Right atrium auricular region (tissue), 2 donors: ENCODE measurements at regions not wholly inside any gene's neighbourhood (a gene's known extent, or its start where the extent isn't known, plus 50 kb on each side); places are given as distances from the start of the nearest gene placed in this dataset.

Experiments
- DNase-seq: peaks from one replicate; pipeline ENCODE4 v3.0.0-alpha.2; 2019; ENCODE audit warnings: low spot score
- H3K27ac ChIP-seq, 2 donors: fragments of 200-600 bp; sonication (generic); 1 replicate in 1 of 2; 2 replicates in 1 of 2; pipeline ENCODE4 v1.5.1; 2016 to 2019
- H3K27me3 ChIP-seq, 2 donors: fragments of 200-600 bp; sonication (generic); one replicate each; pipeline versions ENCODE4 v1.5.1 to v1.6.0; 2017 to 2019
- H3K36me3 ChIP-seq: fragments of 200-600 bp; sonication (generic); one replicate; pipeline ENCODE4 v1.5.1; 2016
- H3K4me1 ChIP-seq, 2 donors: fragments of 200-600 bp; sonication (generic); one replicate each; pipeline versions ENCODE4 v1.5.1 to v1.6.0; 2017 to 2019
- H3K4me3 ChIP-seq, 2 donors: fragments of 200-600 bp; sonication (generic); 1 replicate in 1 of 2; 2 replicates in 1 of 2; pipeline ENCODE4 v1.5.1; 2017 to 2019; ENCODE audit warnings: mild to moderate bottlenecking in 1 of 2, moderate library complexity in 1 of 2
- H3K9me3 ChIP-seq, 2 donors: fragments of 200-600 bp; sonication (generic); one replicate each; pipeline ENCODE4 v1.5.1; 2019
- TF ChIP-seq, protein P1 (sequence below), 2 donors: fragments of 200-600 bp; sonication (generic); IDR thresholded peaks; one replicate each; pipeline ENCODE4 v1.5.1; 2019; ENCODE audit warnings: antibody characterized with exemption in 2 of 2

DNA sequence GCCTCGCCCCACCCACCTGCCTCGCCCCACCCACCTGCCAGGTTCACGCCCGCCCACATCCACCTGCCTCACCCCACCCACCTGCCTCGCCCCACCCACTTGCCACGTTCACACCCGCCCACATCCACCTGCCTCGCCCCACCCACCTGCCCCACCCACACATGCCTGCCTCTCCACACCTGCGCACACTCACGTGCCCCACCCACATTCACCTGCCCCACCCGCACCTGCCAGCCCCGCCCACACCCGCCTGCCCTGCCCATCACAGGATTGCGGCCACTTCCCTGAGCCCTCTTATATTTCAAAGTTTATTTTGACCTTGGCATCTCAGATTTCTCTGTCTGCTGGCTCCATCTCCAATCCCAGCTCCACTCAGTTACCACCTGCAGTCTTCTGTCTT is 217.5 kb upstream of the SOX11 start:
- Histone ChIP-seq H3K27ac (no peak overlapping the region), H3K36me3 (no peaks in the 10 kb centered on the region), H3K4me1 (no peaks in the 10 kb centered on the region), H3K9me3 (no peaks in the 10 kb centered on the region), H3K4me3 (no peak overlapping the region), H3K27me3 (no peaks in the 10 kb centered on the region)
- TF ChIP-seq, protein P1, sequence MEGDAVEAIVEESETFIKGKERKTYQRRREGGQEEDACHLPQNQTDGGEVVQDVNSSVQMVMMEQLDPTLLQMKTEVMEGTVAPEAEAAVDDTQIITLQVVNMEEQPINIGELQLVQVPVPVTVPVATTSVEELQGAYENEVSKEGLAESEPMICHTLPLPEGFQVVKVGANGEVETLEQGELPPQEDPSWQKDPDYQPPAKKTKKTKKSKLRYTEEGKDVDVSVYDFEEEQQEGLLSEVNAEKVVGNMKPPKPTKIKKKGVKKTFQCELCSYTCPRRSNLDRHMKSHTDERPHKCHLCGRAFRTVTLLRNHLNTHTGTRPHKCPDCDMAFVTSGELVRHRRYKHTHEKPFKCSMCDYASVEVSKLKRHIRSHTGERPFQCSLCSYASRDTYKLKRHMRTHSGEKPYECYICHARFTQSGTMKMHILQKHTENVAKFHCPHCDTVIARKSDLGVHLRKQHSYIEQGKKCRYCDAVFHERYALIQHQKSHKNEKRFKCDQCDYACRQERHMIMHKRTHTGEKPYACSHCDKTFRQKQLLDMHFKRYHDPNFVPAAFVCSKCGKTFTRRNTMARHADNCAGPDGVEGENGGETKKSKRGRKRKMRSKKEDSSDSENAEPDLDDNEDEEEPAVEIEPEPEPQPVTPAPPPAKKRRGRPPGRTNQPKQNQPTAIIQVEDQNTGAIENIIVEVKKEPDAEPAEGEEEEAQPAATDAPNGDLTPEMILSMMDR (IDR thresholded peaks at IDR 0.05), result no peak
- no peak for DNase-seq

DNA sequence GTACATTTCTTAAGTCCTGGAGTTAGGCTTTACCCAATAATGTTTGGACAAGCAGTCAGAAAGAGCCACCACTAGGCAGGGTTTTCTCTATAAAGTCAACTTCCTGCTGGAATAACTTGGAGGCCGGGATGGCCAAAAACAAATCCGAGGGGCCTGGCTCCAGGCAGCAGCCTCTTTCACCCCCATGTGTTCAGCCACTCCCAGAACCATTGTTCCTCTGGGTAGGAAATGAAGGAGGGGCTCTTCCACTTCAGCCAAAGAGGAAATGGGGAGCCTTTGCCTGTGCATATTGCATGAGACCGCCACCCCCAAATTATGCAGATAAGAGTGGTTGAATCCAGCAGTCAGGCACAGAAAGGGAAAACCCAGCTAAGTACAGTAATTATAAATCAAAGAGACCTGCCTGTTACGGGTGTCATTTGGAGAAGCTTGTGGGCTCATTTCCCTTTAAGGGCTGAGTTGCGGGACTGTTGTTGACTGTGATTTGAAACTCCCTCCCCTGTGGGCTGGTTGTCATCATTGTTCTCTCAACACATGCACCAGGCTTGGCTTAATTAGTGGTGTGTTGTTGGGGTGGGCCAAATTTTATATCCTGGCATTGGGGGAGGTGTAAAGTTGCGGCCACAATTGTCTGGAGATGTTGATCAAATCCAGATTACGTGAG is 212.8 kb upstream of the SOX11 start:
- Histone ChIP-seq H3K36me3 (no peaks in the 10 kb centered on the region), H3K4me3 (no peak overlapping the region), H3K27ac (no peak overlapping the region), H3K9me3 (no peaks in the 10 kb centered on the region), H3K4me1 (no peaks in the 10 kb centered on the region), H3K27me3 (no peaks in the 10 kb centered on the region)
- TF ChIP-seq, protein P1 (IDR thresholded peaks at IDR 0.05), result no peak
- DNase-seq, result no peak

DNA sequence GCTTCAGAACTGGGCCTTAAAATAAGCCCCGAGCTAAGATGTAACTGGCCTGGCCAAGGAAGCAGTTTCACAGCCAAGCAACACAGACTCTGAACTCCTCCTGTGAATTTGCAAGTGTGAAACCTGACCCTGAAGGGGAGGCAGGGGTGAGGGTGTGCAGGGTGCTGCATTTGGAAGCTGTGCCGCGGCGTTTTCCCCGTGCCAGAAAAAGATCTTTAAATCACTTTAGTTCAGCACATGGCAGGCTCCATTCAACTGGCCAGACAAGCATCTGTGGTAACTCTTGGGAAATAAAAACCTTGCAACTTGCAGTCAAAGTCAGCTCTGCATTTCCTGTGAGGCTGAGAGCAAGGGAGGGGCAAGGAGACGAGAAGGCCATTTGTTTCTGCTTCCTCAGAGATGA is 209.3 kb upstream of the SOX11 start:
- no peaks in the 10 kb centered on the region for H3K4me1 ChIP-seq
- H3K27ac ChIP-seq, result no peak overlapping the region
- no peak overlapping the region for H3K4me3 ChIP-seq
- no peaks in the 10 kb centered on the region for H3K9me3 ChIP-seq
- no peaks in the 10 kb centered on the region for H3K36me3 ChIP-seq
- no peak for DNase-seq
- H3K27me3 ChIP-seq, result no peaks in the 10 kb centered on the region
- TF ChIP-seq, protein P1 (IDR thresholded peaks at IDR 0.05), result no peak

DNA sequence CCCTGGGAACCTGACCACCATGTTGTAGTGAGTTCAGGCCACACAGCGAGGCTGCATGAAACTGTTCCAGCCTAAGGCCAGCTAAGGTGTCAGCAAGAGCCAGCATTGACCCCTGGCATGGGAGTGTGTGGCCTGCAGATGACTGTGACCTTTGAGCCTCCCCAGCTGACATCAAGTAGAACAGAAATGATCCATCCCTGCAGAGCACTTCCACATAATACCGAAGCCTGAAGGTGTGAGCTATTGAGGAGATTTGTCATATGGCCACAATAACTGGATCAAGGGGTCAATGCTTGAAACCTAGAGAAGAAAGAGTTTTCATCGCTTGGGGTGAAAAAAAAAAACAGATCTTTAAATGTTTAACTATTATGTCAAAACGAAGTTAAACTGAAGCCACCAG is 207.3 kb upstream of the SOX11 start:
- H3K27ac ChIP-seq, result no peak overlapping the region
- no peaks in the 10 kb centered on the region for H3K4me1 ChIP-seq
- no peaks in the 10 kb centered on the region for H3K9me3 ChIP-seq
- DNase-seq, result no peak
- no peak overlapping the region for H3K4me3 ChIP-seq
- no peaks in the 10 kb centered on the region for H3K27me3 ChIP-seq
- no peaks in the 10 kb centered on the region for H3K36me3 ChIP-seq
- TF ChIP-seq, protein P1 (IDR thresholded peaks at IDR 0.05), result no peak

DNA sequence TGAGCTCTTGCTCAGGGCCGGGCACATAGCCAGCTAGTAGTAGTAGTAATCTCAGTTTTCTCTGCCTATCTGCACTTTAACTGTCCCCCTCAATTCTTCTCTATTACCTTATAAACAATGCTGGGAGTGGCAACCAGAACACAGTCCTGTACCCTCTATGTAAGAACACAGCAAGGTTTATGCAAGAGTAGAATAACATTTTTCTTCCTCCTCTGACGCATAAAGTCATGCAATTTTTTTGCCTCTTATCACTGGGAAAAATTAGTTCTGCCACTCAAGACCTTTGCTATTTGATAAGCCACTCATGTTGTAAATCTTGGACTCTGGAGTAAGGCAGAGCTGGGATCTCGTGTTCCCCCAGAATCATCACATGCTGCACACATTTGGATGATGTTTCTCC is 200.7 kb upstream of the SOX11 start:
- DNase-seq, result no peak
- Histone ChIP-seq H3K9me3 (no peaks in the 10 kb centered on the region), H3K4me3 (no peak overlapping the region), H3K36me3 (no peaks in the 10 kb centered on the region), H3K27me3 (no peaks in the 10 kb centered on the region), H3K27ac (no peak overlapping the region), H3K4me1 (no peaks in the 10 kb centered on the region)
- TF ChIP-seq, protein P1 (IDR thresholded peaks at IDR 0.05), result no peak

DNA sequence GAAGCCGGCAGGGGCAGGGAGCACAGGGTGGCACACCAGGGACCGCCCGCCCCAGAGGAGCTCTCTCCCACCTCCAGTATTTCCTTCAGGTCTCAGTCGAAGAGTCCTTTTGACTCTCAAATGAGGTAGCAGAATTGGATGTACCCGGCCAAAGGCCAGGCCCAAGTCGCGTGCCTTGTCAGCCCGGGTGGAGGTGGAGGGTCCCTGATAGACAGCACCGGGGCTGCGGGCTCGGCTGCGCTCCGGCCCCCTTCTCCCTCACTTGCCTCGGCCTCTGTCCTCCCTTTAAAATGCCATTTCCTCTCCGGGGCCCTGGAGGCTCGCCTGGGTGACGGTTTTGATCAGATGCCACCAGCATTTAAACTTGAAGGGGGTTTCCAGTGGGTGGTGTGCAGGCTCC is 198.9 kb upstream of the SOX11 start:
- H3K27me3 ChIP-seq, result no peaks in the 10 kb centered on the region
- no peak overlapping the region for H3K4me3 ChIP-seq
- no peaks in the 10 kb centered on the region for H3K9me3 ChIP-seq
- TF ChIP-seq, protein P1 (IDR thresholded peaks at IDR 0.05), result no peak
- H3K27ac ChIP-seq, result no peak overlapping the region
- no peaks in the 10 kb centered on the region for H3K36me3 ChIP-seq
- no peak for DNase-seq
- no peaks in the 10 kb centered on the region for H3K4me1 ChIP-seq
